ENCODE measurements at regions not wholly inside any gene's neighbourhood (a gene's known extent, or its start where the extent isn't known, plus 50 kb on each side); places are given as distances from the start of the nearest gene placed in this dataset.
"Not testable (repeated sequence)": the region's sequence is repeated elsewhere in the genome, so short reads cannot be mapped to it uniquely, and the experiment has no call there.

DNA sequence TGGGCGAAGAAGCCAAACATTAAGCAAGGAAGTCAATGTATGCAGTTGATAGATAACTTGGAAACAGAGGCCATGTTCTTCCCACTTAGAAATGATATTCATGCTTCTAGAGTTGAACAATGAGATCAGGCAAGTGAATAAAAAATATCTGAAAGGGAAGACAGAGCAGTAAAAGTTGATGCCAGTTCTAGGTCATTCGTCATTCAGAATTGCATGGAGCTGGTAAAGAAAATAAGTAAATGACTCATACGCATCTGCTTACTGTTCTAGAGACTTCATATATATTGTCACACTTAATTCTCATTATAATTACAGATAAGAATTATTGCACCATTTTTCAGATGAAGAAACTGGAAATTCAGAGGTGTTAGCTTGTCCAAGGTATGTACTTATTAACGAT lies 158.9 kb upstream of the FERD3L start:
- no peak for DNase-seq (ENCODE audit: low read depth, low spot score)

DNA sequence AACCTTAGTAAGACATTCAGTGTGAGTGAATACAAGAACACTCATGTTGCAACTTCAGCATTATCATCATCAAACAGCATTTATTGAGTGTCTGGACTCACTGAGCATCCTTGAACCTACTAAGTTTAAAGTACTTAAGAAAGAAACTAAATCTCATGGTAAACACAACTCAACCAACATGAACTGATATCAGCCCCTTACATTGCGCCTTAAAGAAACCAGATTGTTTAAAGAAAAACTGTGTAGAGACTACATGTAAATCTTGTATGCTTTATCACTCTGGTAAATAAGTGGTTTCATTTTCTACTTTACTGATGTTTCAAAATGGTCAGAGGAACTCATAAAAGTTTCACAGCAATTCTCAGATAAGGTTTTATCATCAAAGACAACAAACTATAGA lies 157.5 kb upstream of the FERD3L start:
- no peak for DNase-seq (ENCODE audit: low read depth, low spot score)

DNA sequence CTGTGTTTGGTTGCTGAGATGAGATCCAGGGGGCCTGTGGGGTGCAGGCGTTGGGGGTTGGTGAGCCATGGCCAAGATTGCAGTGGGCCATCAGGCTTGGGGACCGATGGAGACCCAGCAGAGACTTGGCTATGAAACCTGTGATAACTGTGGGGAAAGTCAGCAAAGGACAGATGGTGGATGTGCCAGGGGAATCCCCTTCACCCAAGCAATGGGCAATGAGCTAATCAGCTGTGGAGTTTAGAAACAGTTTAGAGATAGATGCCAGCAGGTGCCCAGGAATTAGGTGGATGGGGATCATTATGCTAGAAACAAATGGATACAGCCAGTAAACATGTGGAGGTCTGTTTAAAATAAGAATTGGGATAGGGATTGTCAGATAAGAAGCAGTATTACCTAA lies 151.4 kb upstream of the FERD3L start:
- no peak for DNase-seq (ENCODE audit: low read depth, low spot score)

DNA sequence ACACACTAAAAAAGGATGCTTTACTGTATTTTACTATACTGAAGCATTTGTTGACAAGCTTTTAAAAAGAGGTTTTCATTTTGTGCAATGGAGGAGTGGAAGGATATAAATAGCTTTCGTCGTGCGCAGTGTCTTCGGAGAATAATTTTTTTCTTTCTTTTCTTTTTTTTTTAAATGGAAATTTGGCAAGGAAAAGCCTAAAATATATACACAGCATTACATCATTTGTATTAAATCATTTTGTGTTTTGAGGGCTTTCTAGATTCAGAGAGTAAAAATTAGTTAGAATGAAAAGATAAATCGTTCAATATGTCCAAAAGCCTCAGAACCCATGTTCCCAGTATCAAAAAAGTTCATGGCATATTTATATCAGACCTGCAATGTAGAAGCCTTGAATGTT lies 150.2 kb upstream of the FERD3L start:
- DNase-seq (ENCODE audit: low read depth, low spot score): no peak

DNA sequence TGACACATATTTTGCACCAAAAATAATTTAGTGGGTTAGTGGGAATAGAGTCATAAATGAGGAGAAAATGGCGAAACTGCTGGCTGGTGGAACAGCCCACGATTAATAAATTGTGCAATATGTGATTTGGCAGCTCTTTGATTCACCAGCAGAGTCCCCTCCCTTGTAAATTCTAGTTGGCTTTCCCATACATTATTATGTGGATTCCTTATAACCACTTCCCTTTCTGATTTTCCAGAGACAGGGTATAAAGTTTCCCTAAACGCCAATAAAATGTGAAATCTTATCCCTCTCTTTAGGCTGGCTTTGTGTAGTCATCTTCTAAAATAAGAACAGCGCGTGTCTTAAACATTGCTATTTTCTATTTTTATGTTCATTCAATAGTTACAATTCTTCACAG lies 149.4 kb upstream of the FERD3L start:
- no peak for DNase-seq (ENCODE audit: low read depth, low spot score)

DNA sequence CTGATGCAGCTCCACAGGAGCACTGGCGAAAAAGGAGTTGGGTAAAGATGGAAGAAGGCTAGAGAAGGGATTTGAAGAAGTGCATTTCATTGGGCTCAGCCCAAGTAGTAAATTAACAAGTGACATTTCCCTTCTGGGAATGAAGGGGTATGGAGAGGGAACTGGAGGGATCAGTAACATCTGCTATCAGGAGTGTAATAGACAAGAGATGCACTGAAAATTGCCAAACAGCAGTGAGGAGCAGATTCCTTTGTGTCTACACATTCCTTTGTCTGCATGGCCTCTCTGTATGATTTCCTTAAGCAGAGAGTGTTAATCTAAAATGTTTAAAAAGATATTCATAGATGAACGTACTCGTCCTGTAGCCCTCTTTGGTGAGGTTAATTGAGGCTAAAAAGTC lies 148.2 kb upstream of the FERD3L start:
- no peak for DNase-seq (ENCODE audit: low read depth, low spot score)

DNA sequence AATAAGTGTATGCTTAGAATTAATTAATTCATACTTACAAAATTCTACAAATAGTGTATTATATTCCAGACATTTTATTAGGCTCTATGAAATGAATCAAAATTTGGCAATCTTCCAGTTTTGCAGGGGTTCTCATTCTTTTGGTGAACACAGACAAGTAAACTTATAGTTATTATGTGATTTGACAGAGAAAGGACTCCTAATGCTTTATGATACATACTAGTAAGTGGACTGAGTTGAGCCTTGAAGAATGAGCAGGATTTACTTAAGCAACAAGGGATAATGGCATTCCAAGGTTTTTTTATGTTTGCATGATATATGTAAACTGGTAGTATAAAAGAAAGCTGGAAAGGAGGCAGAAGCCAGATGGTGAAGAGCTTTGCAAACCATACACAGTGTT lies 145.7 kb upstream of the FERD3L start:
- no peak for DNase-seq (ENCODE audit: low read depth, low spot score)

DNA sequence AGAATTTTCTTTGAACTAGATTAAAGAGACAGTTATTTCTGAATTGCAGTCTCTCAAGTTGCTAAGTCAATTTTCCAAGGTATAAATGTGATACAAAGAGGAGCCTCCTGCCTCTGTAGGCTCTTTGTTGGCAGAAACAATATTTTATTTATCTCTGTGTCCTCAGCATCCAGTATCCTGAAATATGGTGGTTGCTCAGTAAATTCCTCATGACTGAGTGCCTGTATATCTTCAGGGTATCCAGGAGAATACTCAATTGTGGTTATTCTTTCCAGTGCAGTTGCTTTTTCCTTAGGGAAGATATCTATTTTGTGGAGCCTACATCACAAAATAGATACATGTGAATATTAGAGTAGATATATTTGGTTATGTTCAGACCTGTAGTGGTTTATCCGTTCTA lies 144.8 kb upstream of the FERD3L start:
- DNase-seq (ENCODE audit: low read depth, low spot score): no peak

DNA sequence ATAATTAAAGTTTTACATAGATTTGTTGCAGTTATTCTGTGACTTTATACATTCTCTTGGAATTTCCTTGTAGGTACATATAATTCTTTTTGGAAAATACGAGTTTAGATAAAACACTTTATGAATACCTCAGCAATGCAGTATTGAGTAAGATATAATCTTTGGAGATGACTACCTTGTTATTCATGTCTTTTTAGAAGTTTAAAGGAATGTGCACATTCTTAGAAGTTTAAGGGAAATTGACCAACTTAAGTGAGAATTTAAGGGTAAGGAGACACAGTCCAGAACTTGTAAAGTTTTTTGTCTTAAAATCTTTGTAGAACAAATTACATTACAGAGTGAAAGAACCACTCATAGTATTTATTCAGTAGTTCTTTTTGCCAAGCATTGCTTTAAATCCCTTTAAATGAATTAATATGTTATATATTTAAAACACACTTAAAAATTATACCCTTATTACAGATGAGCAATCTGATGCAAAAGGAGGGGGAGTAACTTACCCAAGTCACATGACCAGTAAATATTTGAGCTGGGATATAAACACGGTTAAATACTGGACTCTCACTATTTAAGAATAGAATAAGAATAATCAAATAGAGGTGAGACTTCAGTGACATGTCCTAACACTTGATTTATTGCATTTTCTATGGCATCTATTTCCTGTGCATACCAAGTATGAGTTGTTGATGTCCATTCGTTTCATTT lies 139.5 kb upstream of the FERD3L start:
- no peak for DNase-seq (ENCODE audit: low read depth, low spot score)

DNA sequence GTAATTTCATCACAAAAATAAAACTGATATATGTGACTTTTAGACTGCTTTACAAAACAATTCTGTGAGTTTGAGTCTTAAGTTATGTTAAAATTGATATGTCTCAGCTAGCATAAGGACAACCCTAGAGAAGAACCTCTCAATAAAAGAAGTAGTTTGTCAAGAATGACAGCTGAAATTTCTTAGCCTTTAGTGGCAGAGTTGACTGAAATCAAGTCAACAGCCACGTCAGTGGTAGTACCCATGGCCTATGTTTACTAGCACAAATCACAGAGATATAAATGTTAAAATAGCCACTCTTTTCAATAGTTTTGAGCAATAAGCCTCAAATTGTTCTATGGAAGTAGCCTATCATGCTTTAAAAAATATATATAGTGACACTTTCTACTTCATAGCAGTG lies 138.9 kb upstream of the FERD3L start:
- no peak for DNase-seq (ENCODE audit: low read depth, low spot score)

DNA sequence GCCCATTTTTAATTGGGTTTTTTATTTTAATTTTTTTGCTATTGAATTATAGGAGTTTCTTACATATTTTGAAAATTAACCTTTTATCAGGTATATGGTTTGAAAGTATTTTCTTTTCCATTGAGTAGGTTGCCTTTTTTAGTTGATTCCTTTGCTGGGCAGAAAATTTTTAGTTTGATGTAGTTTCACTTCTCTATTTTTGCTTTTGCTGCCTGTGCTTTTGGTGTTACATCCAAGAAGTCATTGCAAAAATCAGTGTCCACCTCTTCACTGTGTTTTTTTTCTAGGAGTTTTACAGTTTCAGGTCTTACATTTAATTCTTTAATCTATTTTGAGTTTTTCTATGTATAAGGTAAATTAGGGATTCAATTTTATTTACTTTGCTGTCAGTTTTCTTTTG lies 129.8 kb upstream of the FERD3L start:
- DNase-seq (ENCODE audit: low read depth, low spot score): no peak

DNA sequence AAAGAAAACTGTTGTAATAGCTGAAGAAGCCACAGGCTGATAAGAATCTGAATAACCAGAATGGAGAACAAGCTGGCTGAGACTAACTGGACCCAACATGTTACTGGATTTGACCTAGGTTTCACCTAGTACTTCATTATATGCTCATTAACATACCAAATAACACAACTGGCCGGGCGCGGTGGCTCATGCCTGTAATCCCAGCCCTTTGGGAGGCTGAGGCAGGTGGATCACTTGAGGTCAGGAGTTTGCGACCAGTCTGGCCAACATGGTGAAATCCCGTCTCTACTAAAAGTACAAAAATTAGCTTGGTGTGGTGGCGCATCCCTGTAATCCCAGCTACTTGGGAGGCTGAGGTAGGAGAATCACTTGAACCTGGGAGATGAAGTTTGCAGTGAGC lies 127.1 kb upstream of the FERD3L start:
- not testable (repeated sequence) for DNase-seq (ENCODE audit: low read depth, low spot score)

DNA sequence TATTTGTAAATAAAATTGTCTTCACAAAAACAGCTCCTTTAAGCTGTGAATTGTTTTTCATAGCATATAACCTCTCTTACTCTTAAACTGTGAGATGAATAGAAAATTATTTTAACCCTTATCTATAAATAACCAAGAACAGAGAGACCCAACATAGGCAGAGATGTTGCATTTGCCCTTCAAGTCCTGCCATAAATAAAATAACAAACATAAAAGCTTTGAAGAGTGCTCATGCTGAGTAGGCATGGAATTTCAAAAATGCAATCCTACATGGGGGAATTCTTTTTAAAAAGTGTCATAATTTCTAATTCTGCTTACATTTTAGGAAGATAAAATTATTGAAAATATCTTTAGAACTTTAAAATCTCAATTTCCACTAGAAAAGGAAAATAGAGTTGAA lies 124.1 kb upstream of the FERD3L start:
- DNase-seq (ENCODE audit: low read depth, low spot score): no peak

DNA sequence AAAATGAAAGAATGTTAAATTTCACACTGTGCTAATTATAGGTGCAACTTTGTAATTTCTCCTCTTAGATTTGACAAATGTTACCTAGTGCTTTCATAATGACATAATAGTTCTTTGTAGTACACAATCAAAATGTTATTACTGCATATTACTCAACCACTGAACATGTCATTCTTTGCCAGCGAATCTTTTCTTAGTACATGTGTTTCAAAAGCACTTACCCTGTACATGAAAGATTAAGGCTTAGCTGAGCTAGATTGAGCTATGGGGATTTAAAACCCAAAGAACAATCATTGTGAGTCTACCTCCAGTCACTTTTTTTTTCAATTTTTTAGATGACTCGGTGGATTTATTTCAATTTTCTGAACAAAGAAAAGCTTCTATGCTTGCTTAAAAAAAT lies 123.5 kb upstream of the FERD3L start:
- no peak for DNase-seq (ENCODE audit: low read depth, low spot score)

DNA sequence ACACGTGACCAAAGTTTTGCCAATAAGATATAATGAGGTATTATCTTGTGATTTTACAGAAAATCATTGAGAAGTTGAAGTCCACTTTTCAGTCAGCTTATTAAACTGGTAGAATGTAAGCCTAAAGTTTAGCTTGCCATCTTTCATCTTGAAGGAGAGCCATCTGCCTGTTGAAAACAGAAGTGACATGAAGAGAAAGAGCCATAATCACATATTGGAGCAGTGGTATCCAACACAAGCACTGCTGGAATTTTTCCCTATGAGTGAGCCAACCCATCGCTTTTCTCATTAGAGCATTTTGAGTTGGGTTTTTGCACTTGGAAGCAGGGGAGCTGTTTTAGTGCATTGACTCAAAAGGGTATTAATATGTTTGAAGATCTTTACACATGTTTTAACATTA lies 117.6 kb upstream of the FERD3L start:
- DNase-seq (ENCODE audit: low read depth, low spot score): no peak

DNA sequence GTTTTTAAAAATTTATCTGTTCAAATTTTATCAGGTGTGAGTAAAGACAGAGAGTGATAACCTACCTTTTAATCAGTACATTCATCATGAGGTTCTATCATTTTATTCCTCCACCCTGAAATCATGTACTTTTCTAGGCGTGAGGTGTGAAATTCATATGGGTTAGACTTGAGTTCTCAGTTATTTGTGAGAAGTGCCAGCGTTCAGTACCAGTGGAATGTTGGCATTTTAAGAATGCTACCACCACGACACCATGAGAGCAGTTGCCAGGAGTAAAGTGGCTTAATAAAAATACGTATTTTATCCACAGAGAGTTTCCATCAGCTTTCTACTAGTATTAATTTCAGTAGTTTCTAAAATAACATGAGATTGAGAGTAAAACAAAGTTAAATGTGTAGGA lies 104.1 kb upstream of the FERD3L start:
- DNase-seq (ENCODE audit: low read depth, low spot score): no peak

DNA sequence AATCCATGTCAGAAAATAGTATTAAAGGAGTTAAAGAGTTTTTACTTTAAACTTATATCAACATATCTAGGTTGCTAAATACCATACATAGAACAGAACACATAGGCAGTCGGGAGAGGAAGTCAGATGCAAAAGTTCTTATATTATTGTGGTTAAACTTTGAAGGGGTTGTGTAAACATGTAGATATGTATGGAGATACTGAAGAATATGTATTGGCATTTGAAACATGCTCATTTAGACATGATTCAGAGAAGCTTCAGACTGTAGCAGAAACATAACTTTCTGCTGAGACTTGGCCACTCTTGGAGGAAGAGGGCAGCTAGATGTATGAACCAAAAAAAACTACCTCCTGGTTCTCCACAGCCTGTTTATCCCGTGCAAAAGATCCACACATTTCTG lies 103.5 kb upstream of the FERD3L start:
- no peak for DNase-seq (ENCODE audit: low read depth, low spot score)

DNA sequence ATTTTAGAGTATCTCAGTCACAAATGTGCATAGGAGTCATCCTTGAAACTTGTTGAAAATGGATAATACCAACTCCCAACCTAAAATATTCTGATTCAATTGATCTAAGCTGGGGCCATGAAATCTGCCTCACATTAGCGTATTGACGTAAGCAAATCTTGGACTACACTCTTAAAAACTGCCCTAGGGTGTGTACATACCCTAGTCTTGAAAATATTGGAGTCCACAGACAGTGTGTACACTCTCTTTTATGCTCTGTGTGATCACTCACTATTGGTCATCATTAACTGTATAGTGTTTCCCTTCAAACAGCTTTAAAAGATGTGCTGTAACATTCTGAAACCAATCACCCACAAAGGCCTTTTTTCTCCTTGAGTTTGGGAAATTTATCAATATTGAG lies 102.9 kb upstream of the FERD3L start:
- DNase-seq (ENCODE audit: low read depth, low spot score): no peak

DNA sequence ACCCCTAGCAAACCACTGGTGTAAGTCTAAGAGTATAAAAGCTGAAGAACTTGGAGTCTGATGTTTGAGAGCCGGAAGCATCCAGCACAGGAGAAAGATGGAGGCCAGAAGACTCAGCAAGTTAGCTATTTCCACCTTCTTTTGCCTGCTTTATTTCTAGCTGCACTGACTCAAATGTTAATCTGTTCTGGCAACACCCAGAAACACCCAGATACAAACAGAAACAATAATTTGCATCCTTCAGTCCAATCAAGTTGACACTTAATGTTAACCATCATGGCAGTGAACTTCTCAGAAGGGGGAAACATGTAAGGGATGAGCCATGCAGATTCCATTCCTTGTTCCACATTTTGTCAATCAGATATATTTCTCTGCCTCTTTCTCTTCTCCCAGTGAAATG lies 101.8 kb upstream of the FERD3L start:
- DNase-seq (ENCODE audit: low read depth, low spot score): no peak

DNA sequence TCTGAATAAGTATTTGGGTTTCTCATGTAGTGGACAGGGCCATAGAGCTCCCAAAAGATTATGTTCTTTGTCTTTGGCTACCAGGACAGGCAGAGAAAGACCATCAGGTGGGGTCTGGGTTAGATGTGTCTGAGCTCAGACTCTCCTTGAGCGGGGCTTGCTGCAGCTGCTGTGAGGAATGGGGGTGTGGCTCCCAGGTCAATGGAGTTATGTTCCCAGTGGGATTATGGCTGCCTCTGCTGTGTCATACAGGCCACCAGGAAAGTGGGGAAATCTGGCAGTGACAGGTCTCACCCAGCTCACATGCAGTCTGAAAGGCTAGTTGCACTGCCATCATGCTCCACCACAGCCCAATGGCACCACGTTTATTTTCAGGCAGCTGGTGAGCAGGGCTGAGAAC lies 97.0 kb upstream of the FERD3L start:
- no peak for DNase-seq (ENCODE audit: low read depth, low spot score)

DNA sequence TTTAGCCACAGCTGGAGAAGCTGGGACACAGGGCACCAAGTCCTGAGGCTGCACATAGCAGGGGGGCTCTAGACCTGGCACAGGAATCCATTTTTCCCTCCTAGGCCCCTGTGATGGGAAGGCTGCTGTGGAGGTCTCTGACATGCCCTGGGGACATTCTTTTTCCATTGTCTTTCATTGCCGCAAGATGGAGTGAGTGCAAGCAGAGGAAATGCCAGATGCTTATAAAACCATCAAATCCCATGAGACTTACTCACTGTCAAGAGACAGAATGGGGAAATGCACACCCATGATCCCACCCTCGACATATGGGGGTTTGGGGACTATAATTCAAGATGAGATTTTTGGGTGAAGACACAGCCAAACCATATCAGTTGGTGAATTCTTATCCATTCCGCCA lies 94.7 kb upstream of the FERD3L start:
- no peak for DNase-seq (ENCODE audit: low read depth, low spot score)

DNA sequence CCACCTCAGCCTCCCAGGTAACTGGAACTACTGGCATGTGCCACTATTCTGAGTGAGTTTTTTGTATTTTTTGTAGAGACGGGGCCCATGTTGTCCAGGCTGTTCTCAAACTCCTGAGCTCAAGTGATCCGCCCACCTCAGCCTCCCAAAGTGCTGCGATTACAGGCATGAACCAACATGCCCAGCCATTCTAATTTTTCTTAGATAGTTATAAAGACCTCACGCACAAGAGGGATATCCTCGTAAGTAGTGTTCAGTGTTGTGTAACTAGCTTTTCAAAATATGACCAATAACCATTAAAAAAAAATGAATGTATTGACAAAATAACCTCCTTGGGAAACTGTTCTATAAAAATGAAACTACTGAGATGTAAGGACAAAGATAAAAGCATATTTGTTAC lies 90.5 kb upstream of the FERD3L start:
- no peak for DNase-seq (ENCODE audit: low read depth, low spot score)

DNA sequence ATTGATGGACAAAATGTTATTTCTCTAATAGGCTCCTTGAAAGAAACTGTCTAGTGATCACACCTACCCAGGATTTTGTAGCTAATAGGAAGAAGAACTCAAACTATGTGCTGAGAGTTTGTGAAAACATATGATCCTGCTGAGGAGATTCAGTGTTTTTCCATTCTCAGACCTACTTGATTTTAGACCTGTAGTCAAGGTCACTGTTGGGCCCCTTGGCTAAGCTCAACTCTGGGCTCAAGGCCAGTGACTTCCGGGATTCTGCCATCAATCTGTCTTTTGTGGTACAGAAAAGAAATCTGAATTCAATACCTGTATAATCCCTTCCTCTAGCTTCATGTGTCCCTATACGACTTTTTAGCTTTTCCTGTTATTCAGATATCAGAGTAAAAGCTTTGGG lies 79.7 kb upstream of the FERD3L start:
- no peak for DNase-seq (ENCODE audit: low read depth, low spot score)

DNA sequence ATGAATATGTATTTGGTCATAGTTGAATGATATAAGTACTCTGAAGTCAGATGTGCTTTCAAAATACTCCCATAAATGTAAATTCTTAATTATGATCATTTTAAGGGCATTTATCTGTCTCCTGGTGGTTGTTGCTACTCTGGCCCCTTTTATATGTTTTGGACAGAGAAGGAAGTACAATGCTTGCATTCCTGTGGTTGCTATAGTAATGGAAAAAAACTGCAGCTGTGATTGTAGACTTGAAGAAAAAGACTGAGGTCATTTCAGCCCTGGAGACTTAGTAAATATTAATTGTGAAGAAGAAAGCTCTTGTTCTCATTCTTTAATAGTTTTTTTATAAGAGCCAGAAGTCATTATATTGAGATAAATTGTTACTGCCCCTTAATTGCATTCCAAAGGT lies 70.2 kb upstream of the FERD3L start:
- peak; percentile 53 for DNase-seq (ENCODE audit: low read depth, low spot score)
